RWPE2 (cell line): ENCODE measurements at regions not wholly inside any gene's neighbourhood (a gene's known extent, or its start where the extent isn't known, plus 50 kb on each side); places are given as distances from the start of the nearest gene placed in this dataset.

Experiments
- ATAC-seq: fragments of 200-7000 bp; cut with Tn5 transposase; 3 replicates; pipeline ENCODE4 v1.9.1; 2021; ENCODE audit warnings: low read depth
- DNase-seq: peaks from one replicate; pipeline ENCODE4 v3.0.0-alpha.2; 2020; ENCODE audit warnings: low spot score
- H3K27ac ChIP-seq: fragments of 450-650 bp; 2 replicates; pipeline ENCODE4 v1.5.1; 2017; ENCODE audit warnings: mild to moderate bottlenecking; ENCODE audit not compliant: poor library complexity, severe bottlenecking
- H3K27me3 ChIP-seq: fragments of 250-450 bp; sonication (Bioruptor Pico); 2 replicates; pipeline ENCODE4 v1.5.1; 2021; ENCODE audit warnings: mild to moderate bottlenecking, moderate library complexity; ENCODE audit not compliant: insufficient read depth, poor library complexity, severe bottlenecking
- H3K36me3 ChIP-seq: fragments of 250-450 bp; sonication (Bioruptor Pico); 2 replicates; pipeline ENCODE4 v1.5.1; 2020; ENCODE audit warnings: low read depth, mild to moderate bottlenecking, moderate library complexity
- H3K4me1 ChIP-seq: fragments of 250-450 bp; sonication (Bioruptor Pico); 2 replicates; pipeline ENCODE4 v1.5.1; 2021; ENCODE audit warnings: mild to moderate bottlenecking, moderate library complexity; ENCODE audit not compliant: insufficient read depth, poor library complexity, severe bottlenecking
- H3K4me3 ChIP-seq: fragments of 250-450 bp; sonication (Bioruptor Pico); 2 replicates; pipeline ENCODE4 v1.5.1; 2021; ENCODE audit warnings: mild to moderate bottlenecking, moderate library complexity; ENCODE audit not compliant: severe bottlenecking
- H3K9me3 ChIP-seq: fragments of 250-450 bp; sonication (Bioruptor Pico); 2 replicates; pipeline ENCODE4 v1.5.1; 2021; ENCODE audit warnings: mild to moderate bottlenecking, moderate library complexity; ENCODE audit not compliant: severe bottlenecking
- CTCF ChIP-seq: fragments of 450-650 bp; IDR thresholded peaks from one replicate; pipeline ENCODE4 v1.5.1; 2017; ENCODE audit warnings: mild to moderate bottlenecking, moderate library complexity; ENCODE audit not compliant: poor library complexity, severe bottlenecking

GRCh38 chr13:85698256-85698655, 101.0 kb downstream of the SLITRK6 start:
- TF ChIP-seq CTCF: no peak
- no peak for DNase-seq
- no peak overlapping the region for H3K4me3 ChIP-seq
- peaks cover 4% of the 10 kb centered on the region for H3K9me3 ChIP-seq
- H3K36me3 ChIP-seq: no peaks in the 10 kb centered on the region
- ATAC-seq: no peak
- H3K27ac ChIP-seq: no peak overlapping the region
- no peaks in the 10 kb centered on the region for H3K27me3 ChIP-seq
- H3K4me1 ChIP-seq: peaks cover 3% of the 10 kb centered on the region

GRCh38 chr13:85694992-85695391, 104.2 kb downstream of the SLITRK6 start:
- Histone ChIP-seq H3K4me3 (no peak overlapping the region), H3K36me3 (no peaks in the 10 kb centered on the region), H3K9me3 (peaks cover 4% of the 10 kb centered on the region), H3K27ac (no peak overlapping the region), H3K27me3 (no peaks in the 10 kb centered on the region), H3K4me1 (peaks cover 3% of the 10 kb centered on the region)
- TF ChIP-seq CTCF: no peak
- no peak for DNase-seq
- no peak for ATAC-seq

- TF ChIP-seq CTCF: no peak
- DNase-seq (no peak), ATAC-seq (no peak)
- H3K4me1 ChIP-seq: peaks cover 3% of the 10 kb centered on the region
- no peak overlapping the region for H3K27ac ChIP-seq
- no peaks in the 10 kb centered on the region for H3K36me3 ChIP-seq
- no peak overlapping the region for H3K4me3 ChIP-seq
- H3K9me3 ChIP-seq: peaks cover 4% of the 10 kb centered on the region
- no peaks in the 10 kb centered on the region for H3K27me3 ChIP-seq
Measured at GRCh38 chr13:85693889-85694511, 105.2 kb downstream of the SLITRK6 start.

GRCh38 chr13:85690368-85690767, 108.9 kb downstream of the SLITRK6 start:
- H3K36me3 ChIP-seq: no peaks in the 10 kb centered on the region
- H3K9me3 ChIP-seq: no peaks in the 10 kb centered on the region

More at GRCh38 chr13:85690368-85690767, 108.9 kb downstream of the SLITRK6 start:
- no peak overlapping the region for H3K27ac ChIP-seq
- H3K4me1 ChIP-seq: peaks cover 3% of the 10 kb centered on the region
- no peaks in the 10 kb centered on the region for H3K27me3 ChIP-seq
- ATAC-seq (no peak), DNase-seq (no peak)
- no peak overlapping the region for H3K4me3 ChIP-seq
- TF ChIP-seq CTCF: no peak
